A549 (cell line): ENCODE measurements at regions not wholly inside any gene's neighbourhood (a gene's known extent, or its start where the extent isn't known, plus 50 kb on each side); places are given as distances from the start of the nearest gene placed in this dataset.

Experiments
- KDM5A ChIP-seq: fragments of 200-600 bp; sonication (generic); IDR thresholded peaks from 2 replicates; pipeline ENCODE4 v1.6.1; 2016; ENCODE audit warnings: antibody characterized with exemption, mild to moderate bottlenecking
- MAFK ChIP-seq: fragments of 450-650 bp; IDR thresholded peaks from 2 replicates; pipeline ENCODE4 v1.6.1; 2014; ENCODE audit not compliant: partially characterized antibody
- TF ChIP-seq, protein P1 (sequence below): fragments of >200 bp; sonication (Bioruptor Twin); formaldehyde crosslinking; IDR thresholded peaks from 3 replicates; pipeline ENCODE4 v1.5.1; 2016

DNA sequence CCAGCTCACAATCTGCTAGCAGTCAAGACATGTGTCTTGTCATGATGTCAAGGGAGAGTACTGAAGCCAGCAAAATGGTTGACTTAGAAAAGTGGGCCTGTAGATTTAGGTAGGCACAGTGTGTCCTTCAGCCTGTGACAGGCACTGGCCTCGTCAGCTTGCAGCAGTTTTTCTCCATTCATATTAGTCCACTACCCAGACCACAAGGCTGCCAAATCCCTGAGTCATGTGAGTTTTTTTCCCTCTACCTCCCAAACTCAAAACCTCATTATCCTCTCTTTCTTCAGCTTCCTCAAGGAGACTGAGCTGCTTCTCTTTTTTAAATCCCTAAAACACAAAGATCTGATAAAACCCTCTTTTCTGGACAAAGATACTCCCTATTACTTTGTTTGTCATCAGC is 102.6 kb upstream of the HS3ST3A1 start:
- TF ChIP-seq, protein P1, sequence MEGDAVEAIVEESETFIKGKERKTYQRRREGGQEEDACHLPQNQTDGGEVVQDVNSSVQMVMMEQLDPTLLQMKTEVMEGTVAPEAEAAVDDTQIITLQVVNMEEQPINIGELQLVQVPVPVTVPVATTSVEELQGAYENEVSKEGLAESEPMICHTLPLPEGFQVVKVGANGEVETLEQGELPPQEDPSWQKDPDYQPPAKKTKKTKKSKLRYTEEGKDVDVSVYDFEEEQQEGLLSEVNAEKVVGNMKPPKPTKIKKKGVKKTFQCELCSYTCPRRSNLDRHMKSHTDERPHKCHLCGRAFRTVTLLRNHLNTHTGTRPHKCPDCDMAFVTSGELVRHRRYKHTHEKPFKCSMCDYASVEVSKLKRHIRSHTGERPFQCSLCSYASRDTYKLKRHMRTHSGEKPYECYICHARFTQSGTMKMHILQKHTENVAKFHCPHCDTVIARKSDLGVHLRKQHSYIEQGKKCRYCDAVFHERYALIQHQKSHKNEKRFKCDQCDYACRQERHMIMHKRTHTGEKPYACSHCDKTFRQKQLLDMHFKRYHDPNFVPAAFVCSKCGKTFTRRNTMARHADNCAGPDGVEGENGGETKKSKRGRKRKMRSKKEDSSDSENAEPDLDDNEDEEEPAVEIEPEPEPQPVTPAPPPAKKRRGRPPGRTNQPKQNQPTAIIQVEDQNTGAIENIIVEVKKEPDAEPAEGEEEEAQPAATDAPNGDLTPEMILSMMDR, result no peak
- TF ChIP-seq MAFK (no peak), KDM5A (no peak)
